ENCODE measurements at regions not wholly inside any gene's neighbourhood (a gene's known extent, or its start where the extent isn't known, plus 50 kb on each side); places are given as distances from the start of the nearest gene placed in this dataset.

- no peaks in the 10 kb centered on the region for H3K79me2 ChIP-seq (ENCODE audit: control insufficient read depth, insufficient read depth, low read length)
- TF ChIP-seq EZH2 (IDR thresholded peaks at IDR 0.05; ENCODE audit: low read length, missing control alignments) (no peak), CTCF (conservative IDR thresholded peaks at IDR 0.05 in 1 of 2, IDR thresholded peaks at IDR 0.05 in 1 of 2; ENCODE audit: low read depth in 1 of 2, low read length in 2 of 2) (no peak)
- H4K20me1 ChIP-seq (ENCODE audit: control insufficient read depth, extremely low read depth, insufficient read depth, low read length): no peaks in the 10 kb centered on the region
- H2AFZ ChIP-seq (ENCODE audit: low read length): no peak overlapping the region
- H3K4me3 ChIP-seq (replicated peaks in 1 of 4; ENCODE audit: control extremely low read depth in 1 of 4, insufficient read depth in 1 of 4, low read depth in 3 of 4, low read length in 4 of 4): no peak overlapping the region
- no peak for DNase-seq (ENCODE audit: low read depth in 2 of 2)
- no peak overlapping the region for H3K9ac ChIP-seq (ENCODE audit: insufficient read depth, low read length)
- H3K27ac ChIP-seq (ENCODE audit: insufficient read depth, low read length): no peak overlapping the region
- no peaks in the 10 kb centered on the region for H3K9me3 ChIP-seq (ENCODE audit: control insufficient read depth, insufficient read depth, low read depth, low read length)
- H3K27me3 ChIP-seq (ENCODE audit: control insufficient read depth, insufficient read depth, low read length): no peaks in the 10 kb centered on the region
- no peaks in the 10 kb centered on the region for H3K36me3 ChIP-seq (ENCODE audit: control insufficient read depth, insufficient read depth, low read length)
- peaks cover 13% of the 10 kb centered on the region for H3K4me1 ChIP-seq (ENCODE audit: control insufficient read depth, extremely low read depth, insufficient read depth, low read length)
- no peak overlapping the region for H3K4me2 ChIP-seq (ENCODE audit: extremely low read depth, insufficient read depth, low read length)
These were observed 147.6 kb upstream of the ITGA6 start for GRCh38 chr2:172279813-172280212.

- Histone ChIP-seq H4K20me1 (ENCODE audit: control insufficient read depth, extremely low read depth, insufficient read depth, low read length) (no peaks in the 10 kb centered on the region), H3K4me1 (ENCODE audit: control insufficient read depth, extremely low read depth, insufficient read depth, low read length) (peaks cover 22% of the 10 kb centered on the region), H2AFZ (ENCODE audit: low read length) (no peak overlapping the region), H3K36me3 (ENCODE audit: control insufficient read depth, insufficient read depth, low read length) (no peaks in the 10 kb centered on the region), H3K27me3 (ENCODE audit: control insufficient read depth, insufficient read depth, low read length) (no peaks in the 10 kb centered on the region), H3K4me3 (replicated peaks in 1 of 4; ENCODE audit: control extremely low read depth in 1 of 4, insufficient read depth in 1 of 4, low read depth in 3 of 4, low read length in 4 of 4) (no peak overlapping the region), H3K27ac (ENCODE audit: insufficient read depth, low read length) (no peak overlapping the region), H3K9me3 (ENCODE audit: control insufficient read depth, insufficient read depth, low read depth, low read length) (no peaks in the 10 kb centered on the region), H3K9ac (ENCODE audit: insufficient read depth, low read length) (no peak overlapping the region), H3K4me2 (ENCODE audit: extremely low read depth, insufficient read depth, low read length) (no peak overlapping the region), H3K79me2 (ENCODE audit: control insufficient read depth, insufficient read depth, low read length) (no peaks in the 10 kb centered on the region)
- no peak for DNase-seq (ENCODE audit: low read depth in 2 of 2)
- TF ChIP-seq CTCF (conservative IDR thresholded peaks at IDR 0.05 in 1 of 2, IDR thresholded peaks at IDR 0.05 in 1 of 2; ENCODE audit: low read depth in 1 of 2, low read length in 2 of 2): no peak
- no peak for TF ChIP-seq EZH2 (IDR thresholded peaks at IDR 0.05; ENCODE audit: low read length, missing control alignments)
These were observed 146.6 kb upstream of the ITGA6 start for GRCh38 chr2:172280571-172281361.

- Histone ChIP-seq H3K4me3 (replicated peaks in 1 of 4; ENCODE audit: control extremely low read depth in 1 of 4, insufficient read depth in 1 of 4, low read depth in 3 of 4, low read length in 4 of 4) (no peak overlapping the region), H3K36me3 (ENCODE audit: control insufficient read depth, insufficient read depth, low read length) (no peaks in the 10 kb centered on the region), H2AFZ (ENCODE audit: low read length) (no peak overlapping the region), H4K20me1 (ENCODE audit: control insufficient read depth, extremely low read depth, insufficient read depth, low read length) (no peaks in the 10 kb centered on the region), H3K79me2 (ENCODE audit: control insufficient read depth, insufficient read depth, low read length) (no peaks in the 10 kb centered on the region), H3K4me1 (ENCODE audit: control insufficient read depth, extremely low read depth, insufficient read depth, low read length) (peaks cover 22% of the 10 kb centered on the region), H3K9me3 (ENCODE audit: control insufficient read depth, insufficient read depth, low read depth, low read length) (no peaks in the 10 kb centered on the region), H3K27ac (ENCODE audit: insufficient read depth, low read length) (peak overlapping the region; percentile 69), H3K9ac (ENCODE audit: insufficient read depth, low read length) (no peak overlapping the region), H3K27me3 (ENCODE audit: control insufficient read depth, insufficient read depth, low read length) (no peaks in the 10 kb centered on the region), H3K4me2 (ENCODE audit: extremely low read depth, insufficient read depth, low read length) (no peak overlapping the region)
- TF ChIP-seq CTCF (conservative IDR thresholded peaks at IDR 0.05 in 1 of 2, IDR thresholded peaks at IDR 0.05 in 1 of 2; ENCODE audit: low read depth in 1 of 2, low read length in 2 of 2): no peak
- TF ChIP-seq EZH2 (IDR thresholded peaks at IDR 0.05; ENCODE audit: low read length, missing control alignments): no peak
- DNase-seq (ENCODE audit: low read depth in 2 of 2): peak; percentile 79 to 85
These were observed 145.5 kb upstream of the ITGA6 start for GRCh38 chr2:172281648-172282570.
